GM12878 (cell line): ENCODE measurements at regions not wholly inside any gene's neighbourhood (a gene's known extent, or its start where the extent isn't known, plus 50 kb on each side); places are given as distances from the start of the nearest gene placed in this dataset.

Experiments used
- ATAC-seq: fragments of 200-7000 bp; cut with Tn5 transposase; 3 replicates; pipeline ENCODE4 v1.9.1; 2020; ENCODE audit warnings: mild to moderate bottlenecking, moderate library complexity
- BruUV-seq: library from RNA; stranded (reverse); fragments of 400-500 nt; replicated peaks from 2 replicates; lab custom pipeline; 2021; lab: Mats Ljungman, UMichigan
- CTCF ChIA-PET: fragments of 300-600 bp; sonication (Branson Sonifier 250); formaldehyde crosslinking; extraction: SDS; loops from one replicate; lab custom pipeline; 2021; ENCODE audit warnings: inconsistent platforms; lab: Yijun Ruan, JAX
- POLR2A ChIA-PET: fragments of 350-600 bp; formaldehyde crosslinking; extraction: SDS; loops from one replicate; lab custom pipeline; 2021; ENCODE audit warnings: inconsistent platforms; lab: Charles Lee
- RAD21 ChIA-PET: fragments of 300-600 bp; sonication (Branson Sonifier 250); formaldehyde crosslinking; loops from one replicate; lab custom pipeline; 2023; ENCODE audit warnings: antibody characterized with exemption; ENCODE audit not compliant: unreplicated experiment; lab: Charles Lee
- SMC1A ChIA-PET: fragments of 300-600 bp; sonication (Branson Sonifier 250); formaldehyde crosslinking; loops from one replicate; lab custom pipeline; 2023; ENCODE audit not compliant: unreplicated experiment, uncharacterized antibody; lab: Charles Lee
- DNase-seq: peaks from one replicate; pipeline ENCODE4 v3.0.0-alpha.2; 2011; ENCODE audit warnings: low read depth, low spot score
- FAIRE-seq: peaks from 3 replicates; lab custom pipeline; 2011; peaks lifted over from hg19 to GRCh38; lab: Jason Lieb, UNC
- H2AFZ ChIP-seq: 2 replicates; pipeline ENCODE4 v1.6.0; 2011; ENCODE audit warnings: low read depth, low read length, control low read depth; ENCODE audit not compliant: control insufficient read depth
- H3K27ac ChIP-seq: 2 replicates; pipeline ENCODE4 v1.5.1; 2011; ENCODE audit warnings: control low read depth; ENCODE audit not compliant: control insufficient read depth, insufficient read depth
- H3K27me3 ChIP-seq, 2 experiments: replicated peaks in 1 of 2; 2 replicates each; pipeline versions ENCODE4 v1.6.0 to v1.6.1; 2011; ENCODE audit warnings: low read length in 1 of 2; ENCODE audit not compliant: control insufficient read depth in 2 of 2, insufficient read depth in 2 of 2
- H3K36me3 ChIP-seq, 2 experiments: 2 replicates each; pipeline ENCODE4 v1.5.1; 2011; ENCODE audit warnings: low read length in 1 of 2; ENCODE audit not compliant: control insufficient read depth in 2 of 2, insufficient read depth in 2 of 2
- H3K4me1 ChIP-seq: 2 replicates; pipeline ENCODE4 v1.6.1; 2011; ENCODE audit warnings: mild to moderate bottlenecking, low read length, moderate library complexity, mixed read lengths; ENCODE audit not compliant: control insufficient read depth, insufficient read depth
- H3K4me2 ChIP-seq: 2 replicates; pipeline ENCODE4 v1.6.0; 2011; ENCODE audit warnings: control low read depth; ENCODE audit not compliant: control insufficient read depth, insufficient read depth
- H3K4me3 ChIP-seq: fragments of 200-600 bp; sonication (generic); 2 replicates; pipeline ENCODE4 v1.5.1; 2016
- H3K79me2 ChIP-seq: 2 replicates; pipeline ENCODE4 v1.6.0; 2011; ENCODE audit warnings: low read length; ENCODE audit not compliant: control insufficient read depth, insufficient read depth
- H3K9ac ChIP-seq: 2 replicates; pipeline ENCODE4 v1.8.0; 2011; ENCODE audit warnings: low read length, control low read depth, mixed read lengths; ENCODE audit not compliant: control insufficient read depth, insufficient read depth
- H3K9me3 ChIP-seq: replicated peaks from 3 replicates; pipeline ENCODE4 v1.5.1; 2011; ENCODE audit warnings: mild to moderate bottlenecking, low read length; ENCODE audit not compliant: control insufficient read depth, insufficient read depth
- H4K20me1 ChIP-seq: 2 replicates; pipeline ENCODE4 v1.6.0; 2011; ENCODE audit not compliant: control insufficient read depth, insufficient read depth
- BCLAF1 ChIP-seq: fragments of 450-650 bp; IDR thresholded peaks from 2 replicates; pipeline ENCODE4 v1.6.1; 2017; ENCODE audit warnings: antibody characterized with exemption, mild to moderate bottlenecking, moderate library complexity
- ELK1 ChIP-seq: IDR thresholded peaks from 2 replicates; pipeline ENCODE4 v1.6.1; 2012; ENCODE audit warnings: low read depth, low read length, improper control_type of control experiment
- JUND ChIP-seq: IDR thresholded peaks from 2 replicates; pipeline ENCODE4 v1.6.1; 2012; ENCODE audit warnings: low read depth, mild to moderate bottlenecking, low read length, improper control_type of control experiment, moderate library complexity
- KLF5 ChIP-seq: fragments of 450-650 bp; IDR thresholded peaks from 2 replicates; pipeline ENCODE4 v1.6.1; 2014; ENCODE audit warnings: mild to moderate bottlenecking; ENCODE audit not compliant: partially characterized antibody
- PAX8 ChIP-seq: fragments of 450-650 bp; IDR thresholded peaks from 2 replicates; pipeline ENCODE4 v1.6.1; 2017; ENCODE audit warnings: mild to moderate bottlenecking, moderate library complexity
- RB1 ChIP-seq: fragments of 450-650 bp; formaldehyde crosslinking; IDR thresholded peaks from 2 replicates; pipeline ENCODE4 v1.6.1; 2017; ENCODE audit warnings: mild to moderate bottlenecking, borderline replicate concordance
- SMAD5 ChIP-seq: IDR thresholded peaks from 2 replicates; pipeline ENCODE4 v1.6.1; 2016; ENCODE audit warnings: antibody characterized with exemption, low read depth
- WGBS: methylation state at CpG from one replicate; pipeline ENCODE4 v1.1.6; 2016; ENCODE audit warnings: low lambda C conversion rate; ENCODE audit not compliant: insufficient replicate concordance, insufficient coverage; ENCODE audit errors: missing lambda C conversion rate; 5-methylcytosine and 5-hydroxymethylcytosine counted together
- in situ Hi-C: fragments of 300-500 bp; cut with MboI; formaldehyde crosslinking; loops from 9 replicates; pipeline ENCODE4 v1.14.3; 2018; ENCODE audit warnings: mixed read lengths
- intact Hi-C: fragments of 100-400 bp; cut with micrococcal nuclease; formaldehyde crosslinking; loops from one replicate; pipeline ENCODE4 v1.14.2; 2022; ENCODE audit not compliant: unreplicated experiment
- TF ChIP-seq, protein P1 (sequence below): fragments of 450-650 bp; IDR thresholded peaks from 2 replicates; pipeline ENCODE4 v1.6.1; 2017; ENCODE audit warnings: mild to moderate bottlenecking, moderate library complexity
- TF ChIP-seq, protein P2 (sequence below): fragments of 450-650 bp; formaldehyde crosslinking; IDR thresholded peaks from 2 replicates; pipeline ENCODE4 v1.5.0; 2022; ENCODE audit warnings: mild to moderate bottlenecking, missing genetic modification characterization
- TF ChIP-seq, protein P3 (sequence below): IDR thresholded peaks from 2 replicates; pipeline ENCODE4 v1.6.1; 2011; ENCODE audit warnings: low read depth, mild to moderate bottlenecking, low read length, moderate library complexity, borderline replicate concordance; ENCODE audit errors: extremely low read depth

- TF ChIP-seq, protein P1, sequence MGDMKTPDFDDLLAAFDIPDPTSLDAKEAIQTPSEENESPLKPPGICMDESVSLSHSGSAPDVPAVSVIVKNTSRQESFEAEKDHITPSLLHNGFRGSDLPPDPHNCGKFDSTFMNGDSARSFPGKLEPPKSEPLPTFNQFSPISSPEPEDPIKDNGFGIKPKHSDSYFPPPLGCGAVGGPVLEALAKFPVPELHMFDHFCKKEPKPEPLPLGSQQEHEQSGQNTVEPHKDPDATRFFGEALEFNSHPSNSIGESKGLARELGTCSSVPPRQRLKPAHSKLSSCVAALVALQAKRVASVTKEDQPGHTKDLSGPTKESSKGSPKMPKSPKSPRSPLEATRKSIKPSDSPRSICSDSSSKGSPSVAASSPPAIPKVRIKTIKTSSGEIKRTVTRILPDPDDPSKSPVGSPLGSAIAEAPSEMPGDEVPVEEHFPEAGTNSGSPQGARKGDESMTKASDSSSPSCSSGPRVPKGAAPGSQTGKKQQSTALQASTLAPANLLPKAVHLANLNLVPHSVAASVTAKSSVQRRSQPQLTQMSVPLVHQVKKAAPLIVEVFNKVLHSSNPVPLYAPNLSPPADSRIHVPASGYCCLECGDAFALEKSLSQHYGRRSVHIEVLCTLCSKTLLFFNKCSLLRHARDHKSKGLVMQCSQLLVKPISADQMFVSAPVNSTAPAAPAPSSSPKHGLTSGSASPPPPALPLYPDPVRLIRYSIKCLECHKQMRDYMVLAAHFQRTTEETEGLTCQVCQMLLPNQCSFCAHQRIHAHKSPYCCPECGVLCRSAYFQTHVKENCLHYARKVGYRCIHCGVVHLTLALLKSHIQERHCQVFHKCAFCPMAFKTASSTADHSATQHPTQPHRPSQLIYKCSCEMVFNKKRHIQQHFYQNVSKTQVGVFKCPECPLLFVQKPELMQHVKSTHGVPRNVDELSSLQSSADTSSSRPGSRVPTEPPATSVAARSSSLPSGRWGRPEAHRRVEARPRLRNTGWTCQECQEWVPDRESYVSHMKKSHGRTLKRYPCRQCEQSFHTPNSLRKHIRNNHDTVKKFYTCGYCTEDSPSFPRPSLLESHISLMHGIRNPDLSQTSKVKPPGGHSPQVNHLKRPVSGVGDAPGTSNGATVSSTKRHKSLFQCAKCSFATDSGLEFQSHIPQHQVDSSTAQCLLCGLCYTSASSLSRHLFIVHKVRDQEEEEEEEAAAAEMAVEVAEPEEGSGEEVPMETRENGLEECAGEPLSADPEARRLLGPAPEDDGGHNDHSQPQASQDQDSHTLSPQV: no peak
- no peak for TF ChIP-seq PAX8
These were observed 56.2 kb upstream of the RMDN2 start (continued) for GRCh38 chr2:37868866-37869265.

DNA sequence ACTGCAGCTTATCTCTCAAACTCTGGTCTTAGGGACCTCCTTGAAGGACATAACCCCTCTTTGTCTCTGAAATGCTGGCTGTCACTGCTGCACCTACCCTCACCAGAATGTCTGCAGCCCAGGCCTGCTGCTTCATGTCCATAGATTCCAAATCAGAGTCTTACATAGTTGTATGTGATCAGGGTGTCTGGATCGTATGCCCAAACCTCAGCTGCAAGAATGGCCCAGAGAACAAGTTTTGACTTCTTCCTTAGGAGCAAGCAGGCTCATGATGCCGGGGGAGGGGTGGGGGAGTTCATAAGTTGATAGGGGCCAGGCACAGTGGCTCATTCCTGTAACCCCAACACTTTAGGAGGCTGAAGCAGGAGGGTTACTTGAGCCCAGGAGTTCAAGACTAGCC is 55.8 kb upstream of the RMDN2 start:
- intact Hi-C loops: no loop called here
- no TSS peak for BruUV-seq
- Histone ChIP-seq H3K9me3 (no peaks in the 10 kb centered on the region), H4K20me1 (no peaks in the 10 kb centered on the region), H3K36me3 (no peaks in the 10 kb centered on the region; a peak in 1 of 4 replicates), H3K4me3 (no peak overlapping the region), H3K79me2 (no peaks in the 10 kb centered on the region), H3K27me3 (no peaks in the 10 kb centered on the region), H3K4me2 (no peak overlapping the region), H3K9ac (no peak overlapping the region), H2AFZ (no peak overlapping the region), H3K4me1 (peaks cover 13% of the 10 kb centered on the region), H3K27ac (no peak overlapping the region)
- ATAC-seq (no peak), FAIRE-seq (no peak), DNase-seq (no peak)
- in situ Hi-C loops: no loop called here
- POLR2A ChIA-PET: interaction anchor here (2.3 kb wide), 1 partner anchor 15 kb away, joined by 7 read pairs; no protein-coding TSS in a partner anchor
- CTCF ChIA-PET: interaction anchor here (1.0 to 1.8 kb wide), 7 partner anchors 8 to 455 kb away, joined by 3 to 8 read pairs (median 3); no protein-coding TSS in a partner anchor
- SMC1A ChIA-PET: interaction anchor here (6.4 kb wide), 1 partner anchor 16 kb away, joined by 64 read pairs; no protein-coding TSS in a partner anchor
- RAD21 ChIA-PET: interaction anchor here (0.7 to 13.0 kb wide), 2 partner anchors 8 to 15 kb away, joined by 4 to 215 read pairs; no protein-coding TSS in a partner anchor
- WGBS: 58% methylated on average over 2 of the region's 2 CpGs
- TF ChIP-seq SMAD5 (no peak), BCLAF1 (no peak), JUND (no peak), ELK1 (no peak), KLF5 (no peak), RB1 (no peak)
- TF ChIP-seq, protein P2, sequence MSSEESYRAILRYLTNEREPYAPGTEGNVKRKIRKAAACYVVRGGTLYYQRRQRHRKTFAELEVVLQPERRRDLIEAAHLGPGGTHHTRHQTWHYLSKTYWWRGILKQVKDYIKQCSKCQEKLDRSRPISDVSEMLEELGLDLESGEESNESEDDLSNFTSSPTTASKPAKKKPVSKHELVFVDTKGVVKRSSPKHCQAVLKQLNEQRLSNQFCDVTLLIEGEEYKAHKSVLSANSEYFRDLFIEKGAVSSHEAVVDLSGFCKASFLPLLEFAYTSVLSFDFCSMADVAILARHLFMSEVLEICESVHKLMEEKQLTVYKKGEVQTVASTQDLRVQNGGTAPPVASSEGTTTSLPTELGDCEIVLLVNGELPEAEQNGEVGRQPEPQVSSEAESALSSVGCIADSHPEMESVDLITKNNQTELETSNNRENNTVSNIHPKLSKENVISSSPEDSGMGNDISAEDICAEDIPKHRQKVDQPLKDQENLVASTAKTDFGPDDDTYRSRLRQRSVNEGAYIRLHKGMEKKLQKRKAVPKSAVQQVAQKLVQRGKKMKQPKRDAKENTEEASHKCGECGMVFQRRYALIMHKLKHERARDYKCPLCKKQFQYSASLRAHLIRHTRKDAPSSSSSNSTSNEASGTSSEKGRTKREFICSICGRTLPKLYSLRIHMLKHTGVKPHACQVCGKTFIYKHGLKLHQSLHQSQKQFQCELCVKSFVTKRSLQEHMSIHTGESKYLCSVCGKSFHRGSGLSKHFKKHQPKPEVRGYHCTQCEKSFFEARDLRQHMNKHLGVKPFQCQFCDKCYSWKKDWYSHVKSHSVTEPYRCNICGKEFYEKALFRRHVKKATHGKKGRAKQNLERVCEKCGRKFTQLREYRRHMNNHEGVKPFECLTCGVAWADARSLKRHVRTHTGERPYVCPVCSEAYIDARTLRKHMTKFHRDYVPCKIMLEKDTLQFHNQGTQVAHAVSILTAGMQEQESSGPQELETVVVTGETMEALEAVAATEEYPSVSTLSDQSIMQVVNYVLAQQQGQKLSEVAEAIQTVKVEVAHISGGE: no peak
- TF ChIP-seq, protein P3, sequence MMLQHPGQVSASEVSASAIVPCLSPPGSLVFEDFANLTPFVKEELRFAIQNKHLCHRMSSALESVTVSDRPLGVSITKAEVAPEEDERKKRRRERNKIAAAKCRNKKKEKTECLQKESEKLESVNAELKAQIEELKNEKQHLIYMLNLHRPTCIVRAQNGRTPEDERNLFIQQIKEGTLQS: no peak
